ENCODE measurements at regions not wholly inside any gene's neighbourhood (a gene's known extent, or its start where the extent isn't known, plus 50 kb on each side); places are given as distances from the start of the nearest gene placed in this dataset.

DNA sequence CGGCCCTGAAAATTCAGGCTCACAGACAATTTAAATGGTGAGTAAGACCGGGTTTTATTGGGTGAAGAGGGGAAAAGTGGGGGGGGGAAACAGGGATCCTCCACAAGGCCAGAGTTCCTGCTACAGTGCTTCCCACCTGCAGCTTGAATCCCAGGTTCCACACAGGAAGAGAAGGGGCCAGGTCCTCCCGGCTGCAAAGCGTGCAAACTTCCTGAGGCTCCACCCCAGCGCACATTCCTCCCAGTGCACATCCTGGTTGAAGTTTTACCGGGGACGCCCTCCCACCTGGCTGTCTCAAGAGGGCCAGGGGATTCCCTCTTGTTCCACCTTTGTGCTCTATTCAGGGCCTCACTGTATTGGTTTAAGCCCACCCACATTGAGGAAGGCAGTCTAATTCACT lies 347.7 kb upstream of the REG3G start:
- TF ChIP-seq, protein P1, sequence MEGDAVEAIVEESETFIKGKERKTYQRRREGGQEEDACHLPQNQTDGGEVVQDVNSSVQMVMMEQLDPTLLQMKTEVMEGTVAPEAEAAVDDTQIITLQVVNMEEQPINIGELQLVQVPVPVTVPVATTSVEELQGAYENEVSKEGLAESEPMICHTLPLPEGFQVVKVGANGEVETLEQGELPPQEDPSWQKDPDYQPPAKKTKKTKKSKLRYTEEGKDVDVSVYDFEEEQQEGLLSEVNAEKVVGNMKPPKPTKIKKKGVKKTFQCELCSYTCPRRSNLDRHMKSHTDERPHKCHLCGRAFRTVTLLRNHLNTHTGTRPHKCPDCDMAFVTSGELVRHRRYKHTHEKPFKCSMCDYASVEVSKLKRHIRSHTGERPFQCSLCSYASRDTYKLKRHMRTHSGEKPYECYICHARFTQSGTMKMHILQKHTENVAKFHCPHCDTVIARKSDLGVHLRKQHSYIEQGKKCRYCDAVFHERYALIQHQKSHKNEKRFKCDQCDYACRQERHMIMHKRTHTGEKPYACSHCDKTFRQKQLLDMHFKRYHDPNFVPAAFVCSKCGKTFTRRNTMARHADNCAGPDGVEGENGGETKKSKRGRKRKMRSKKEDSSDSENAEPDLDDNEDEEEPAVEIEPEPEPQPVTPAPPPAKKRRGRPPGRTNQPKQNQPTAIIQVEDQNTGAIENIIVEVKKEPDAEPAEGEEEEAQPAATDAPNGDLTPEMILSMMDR (conservative IDR thresholded peaks at IDR 0.05; ENCODE audit: low read length), result no peak
- no peak for TF ChIP-seq EZH2phosphoT487 (IDR thresholded peaks at IDR 0.05; ENCODE audit: borderline replicate concordance)

All from Loucy (cell line).